GF-D8 (cell line): ENCODE measurements at regions not wholly inside any gene's neighbourhood (a gene's known extent, or its start where the extent isn't known, plus 50 kb on each side); places are given as distances from the start of the nearest gene placed in this dataset.

Source experiments
- DNase-seq: peaks from one replicate; lab custom pipeline; 2025; lab: John Stamatoyannopoulos, UW

- no peak for DNase-seq
Measured at GRCh38 chr7:16137944-16138343, 283.4 kb downstream of the CRPPA start.

GRCh38 chr7:16136896-16137295, 284.4 kb downstream of the CRPPA start:
- no peak for DNase-seq

DNA sequence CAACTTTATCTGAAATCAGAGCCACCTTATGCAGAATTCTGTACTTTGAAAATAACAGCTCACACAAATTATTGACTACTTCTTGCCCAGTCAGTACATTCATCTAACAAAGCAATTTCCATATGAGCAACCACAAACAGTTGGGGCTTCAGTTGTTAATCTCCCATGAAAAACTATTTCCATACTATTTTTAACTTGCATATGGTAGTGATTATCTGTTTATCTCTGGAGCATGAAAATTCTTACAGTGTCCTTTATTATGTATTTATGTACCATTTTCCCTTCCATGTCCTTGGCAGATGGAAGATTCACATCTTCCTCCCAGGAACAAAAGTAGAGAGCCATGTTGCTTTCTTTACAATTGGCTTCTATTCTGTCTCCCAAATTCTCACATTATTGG, 285.7 kb downstream of the CRPPA start:
- DNase-seq: no peak

- DNase-seq: no peak
Measured at GRCh38 chr7:16130111-16131110, 290.9 kb downstream of the CRPPA start.

DNA sequence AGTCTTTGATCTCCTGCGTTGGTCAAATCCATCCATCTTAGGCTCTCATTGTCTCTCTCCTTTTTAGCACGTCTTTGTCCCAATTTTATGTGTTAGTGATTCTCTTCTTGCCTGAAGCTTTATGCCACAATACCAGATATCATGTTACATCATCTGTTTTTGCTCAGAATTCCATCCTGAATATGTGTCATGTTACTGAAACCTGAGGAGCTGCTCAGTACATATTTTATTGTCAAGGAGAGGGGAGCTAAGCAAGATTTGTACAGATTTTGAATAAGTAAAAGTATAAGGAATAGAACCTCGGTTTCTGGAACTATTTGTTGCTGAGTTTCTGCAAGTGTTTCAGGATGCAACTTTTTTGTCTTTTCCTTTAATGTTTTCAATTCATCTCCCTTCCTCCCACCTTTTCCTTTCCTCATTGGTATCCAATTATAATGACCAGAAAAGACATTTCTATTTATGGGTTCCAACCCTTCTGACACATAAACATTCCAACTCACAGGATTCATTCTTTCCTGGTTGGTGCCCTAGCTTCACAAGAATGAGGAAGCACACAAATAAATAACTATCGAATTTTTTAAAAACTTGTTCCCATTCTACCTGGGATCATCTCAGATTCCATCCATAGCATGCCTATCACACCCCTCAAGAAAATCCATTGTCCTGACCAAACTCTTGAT, 291.8 kb downstream of the CRPPA start:
- DNase-seq: no peak

DNA sequence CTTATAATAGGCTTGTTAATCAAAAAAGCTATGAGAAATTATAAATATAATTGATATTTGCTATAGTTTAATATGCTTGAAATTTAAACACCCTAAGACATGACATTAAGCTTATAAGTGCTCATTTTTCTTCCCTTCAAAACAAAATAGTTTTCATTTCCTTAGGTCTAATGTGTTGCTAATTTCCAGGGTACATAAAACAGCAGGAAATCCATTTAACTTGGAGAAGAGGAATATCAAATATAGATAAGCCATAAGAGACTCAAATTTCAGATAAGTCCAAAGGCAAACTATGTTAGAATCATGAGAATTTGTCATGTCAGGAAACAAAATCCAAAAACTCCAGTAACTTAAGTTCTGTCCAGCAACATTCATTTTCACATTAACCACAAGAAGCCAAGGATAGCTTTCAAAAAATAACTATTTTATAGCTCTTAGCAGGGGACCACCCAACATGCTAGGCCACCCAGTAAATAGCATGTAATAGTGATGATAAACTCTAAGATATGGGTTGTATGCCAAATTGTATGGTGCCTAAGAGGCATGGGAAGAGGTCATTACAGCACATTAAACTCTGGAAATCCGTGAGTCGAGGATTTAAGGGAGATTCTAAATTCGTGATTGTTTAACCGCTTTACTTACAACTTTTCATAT, 298.1 kb downstream of the CRPPA start:
- no peak for DNase-seq

GRCh38 chr7:16121876-16122390, 299.4 kb downstream of the CRPPA start:
- DNase-seq: no peak

GRCh38 chr7:16115374-16115773, 306.0 kb downstream of the CRPPA start:
- no peak for DNase-seq

DNA sequence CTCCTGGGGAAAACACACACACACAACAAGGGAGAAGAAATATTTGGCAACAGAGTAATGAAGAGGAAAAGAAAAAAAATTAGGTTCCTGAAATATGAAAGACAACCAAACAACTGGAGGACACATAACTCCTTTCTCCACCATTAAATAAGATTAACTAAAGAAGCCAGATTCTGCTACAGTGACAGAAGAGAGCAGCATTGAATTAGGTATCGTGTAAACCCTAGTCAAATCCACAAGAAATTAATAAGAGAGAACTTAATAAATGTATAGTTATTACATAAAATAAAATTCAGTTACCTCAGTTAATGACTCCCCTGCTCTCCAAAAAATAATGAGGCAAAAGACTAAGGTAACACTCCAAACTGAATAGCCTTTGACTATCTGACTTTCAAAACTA, 306.7 kb downstream of the CRPPA start:
- peak; percentile 37 for DNase-seq

- DNase-seq: no peak
Measured at GRCh38 chr7:16114071-16114470, 307.3 kb downstream of the CRPPA start.

GRCh38 chr7:16113058-16113457, 308.3 kb downstream of the CRPPA start:
- DNase-seq: no peak

- no peak for DNase-seq
Measured at GRCh38 chr7:16106869-16107268, 314.5 kb downstream of the CRPPA start.

DNA sequence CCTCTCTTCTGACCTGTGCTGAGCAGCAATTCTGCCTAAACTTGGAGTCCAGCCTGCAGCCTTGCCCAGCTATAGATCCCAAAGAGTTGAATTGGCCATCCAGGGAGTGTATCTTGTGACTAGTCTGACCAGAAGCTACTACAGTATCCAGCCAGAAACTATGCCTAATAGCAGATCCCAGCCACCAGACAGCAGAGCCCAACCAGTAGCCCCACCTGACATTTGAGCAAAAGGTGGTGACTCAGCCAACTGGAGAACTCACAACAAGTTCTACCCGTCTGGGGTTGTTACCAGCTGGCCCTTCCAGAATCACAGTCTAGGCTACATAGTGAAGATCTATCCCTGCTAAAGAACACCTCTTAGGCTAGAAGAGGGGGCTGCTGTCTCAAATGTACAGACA, 315.0 kb downstream of the CRPPA start:
- no peak for DNase-seq

DNA sequence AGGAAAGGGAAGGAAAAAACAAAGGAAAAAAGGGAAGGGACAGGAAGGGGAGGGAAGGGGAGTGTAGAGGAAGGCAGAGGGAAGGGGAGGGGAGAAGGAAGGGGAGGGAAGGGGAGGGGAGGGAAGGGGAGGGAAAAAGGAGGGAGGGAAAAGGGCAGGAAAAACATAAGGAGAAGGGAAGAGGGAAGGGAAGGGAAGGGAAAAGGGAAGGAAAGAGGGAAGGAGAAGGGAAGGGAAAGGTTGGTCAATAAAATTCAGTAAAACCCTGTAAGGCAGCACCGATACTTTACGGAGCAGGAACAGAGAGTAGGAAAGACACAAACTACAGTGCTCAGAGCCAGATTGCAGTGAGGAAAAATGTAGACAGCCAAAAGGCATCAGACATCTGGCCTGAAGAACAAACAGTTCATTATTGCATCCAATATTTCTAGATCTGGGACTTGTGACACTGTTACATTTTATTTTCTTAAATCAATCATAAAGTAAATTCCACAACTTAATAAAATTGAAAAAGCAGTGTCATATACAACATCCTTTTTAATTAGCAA, 322.0 kb downstream of the CRPPA start:
- DNase-seq: no peak

- DNase-seq: no peak
Measured at GRCh38 chr7:16098585-16099179, 322.7 kb downstream of the CRPPA start.

DNA sequence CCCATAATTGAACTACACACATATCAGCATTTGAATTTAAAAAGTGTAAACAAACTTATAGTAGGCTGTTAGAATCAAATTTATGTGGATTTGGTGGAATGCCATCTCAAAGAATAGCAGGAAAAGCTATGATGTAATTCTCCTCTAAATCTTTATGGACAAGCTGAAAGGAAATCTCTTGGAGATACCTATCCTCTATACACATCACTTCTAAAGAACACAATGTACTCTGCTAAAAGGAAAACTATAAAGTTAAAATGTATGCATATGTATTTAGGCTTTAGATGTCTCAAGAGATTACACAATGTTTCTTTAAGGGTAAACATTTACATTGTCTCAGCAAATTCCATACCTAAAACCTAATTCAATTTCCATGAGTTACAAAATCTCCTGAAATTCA, 323.3 kb downstream of the CRPPA start:
- no peak for DNase-seq

DNA sequence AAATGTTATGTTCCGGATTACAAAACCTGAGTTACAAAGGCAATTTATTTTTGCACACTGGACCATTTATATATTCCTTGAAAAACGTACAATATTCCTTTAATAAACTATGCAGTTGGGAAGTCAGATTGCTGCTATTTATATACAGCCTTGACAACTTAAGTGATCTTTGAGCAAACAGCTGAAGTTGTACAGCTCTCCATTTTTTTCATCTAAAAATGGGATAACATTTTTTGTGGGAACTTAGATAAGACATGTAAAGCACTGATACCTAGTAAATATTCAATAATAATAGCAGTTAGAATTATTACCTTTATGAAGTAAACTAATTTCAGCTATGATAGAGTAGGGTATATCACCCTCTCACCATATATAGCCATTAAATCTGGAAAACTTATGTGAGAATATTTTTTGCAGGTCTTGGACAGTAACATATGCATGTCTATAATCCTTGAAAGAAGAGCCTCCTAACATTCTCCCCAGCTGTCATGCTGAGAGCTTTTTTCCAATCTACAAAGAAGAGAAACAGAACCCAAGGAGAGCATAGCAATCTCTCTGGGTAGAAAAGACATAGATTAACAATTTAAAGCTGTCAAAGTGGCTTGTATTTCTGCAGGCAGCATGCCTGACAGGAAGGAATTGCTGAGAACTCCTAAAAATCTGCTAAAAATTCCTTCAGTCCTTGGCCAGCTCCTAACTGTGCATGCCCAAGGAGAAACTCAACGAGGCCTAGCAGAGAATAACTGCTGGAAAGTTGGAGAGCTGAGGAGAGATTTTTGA, 326.0 kb downstream of the CRPPA start:
- no peak for DNase-seq

DNA sequence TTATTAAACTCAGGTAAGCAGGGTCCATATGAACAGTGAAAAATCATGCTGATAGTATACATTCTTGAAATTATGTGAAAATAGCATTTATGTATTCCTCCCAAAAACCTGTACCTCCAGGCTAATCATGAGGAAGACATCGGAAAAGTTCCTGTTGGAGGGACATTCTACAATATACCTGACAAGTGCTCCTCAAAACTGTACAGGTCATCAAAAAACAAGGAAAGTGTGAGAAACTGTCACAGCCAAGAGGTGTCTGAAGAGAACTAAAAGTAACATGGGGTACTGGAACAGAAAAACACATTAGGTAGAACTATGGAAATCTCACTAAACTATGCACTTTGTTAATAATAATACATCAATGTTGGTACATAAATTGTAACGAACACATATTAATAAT, 326.7 kb downstream of the CRPPA start:
- DNase-seq: no peak

GRCh38 chr7:16092711-16093110, 328.6 kb downstream of the CRPPA start:
- DNase-seq: no peak

GRCh38 chr7:16091701-16092310, 329.5 kb downstream of the CRPPA start:
- DNase-seq: no peak

GRCh38 chr7:16089801-16090200, 331.5 kb downstream of the CRPPA start:
- DNase-seq: no peak
